H1 (cell line): ENCODE measurements at regions not wholly inside any gene's neighbourhood (a gene's known extent, or its start where the extent isn't known, plus 50 kb on each side); places are given as distances from the start of the nearest gene placed in this dataset.

Experiments used
- ATF2 ChIP-seq: IDR thresholded peaks from 2 replicates; pipeline ENCODE4 v1.6.1; 2012; ENCODE audit warnings: low read length, inconsistent platforms
- CBX5 ChIP-seq: fragments of 300-800, 300-1000 bp; sonication (generic); IDR thresholded peaks from 2 replicates; pipeline ENCODE4 v1.7.1; 2016; ENCODE audit warnings: antibody characterized with exemption, low read length, low read depth
- CBX8 ChIP-seq: fragments of 300-800, 300-1000 bp; sonication (generic); IDR thresholded peaks from 2 replicates; pipeline ENCODE4 v1.7.1; 2016; ENCODE audit warnings: low read depth, low read length, borderline replicate concordance
- CHD7 ChIP-seq: fragments of 300-600 bp; sonication (generic); IDR thresholded peaks from 2 replicates; pipeline ENCODE4 v1.7.1; 2012; ENCODE audit warnings: low read length, moderate library complexity, mild to moderate bottlenecking, inconsistent platforms; ENCODE audit not compliant: insufficient replicate concordance
- HDAC6 ChIP-seq: IDR thresholded peaks from one replicate; pipeline ENCODE4 v1.7.1; 2012; ENCODE audit warnings: low read depth, mild to moderate bottlenecking, inconsistent platforms, low read length, moderate library complexity
- JUN ChIP-seq: IDR thresholded peaks from 2 replicates; pipeline ENCODE4 v1.6.1; 2011; ENCODE audit warnings: low read depth, mild to moderate bottlenecking, improper control_type of control experiment, low read length
- MAFK ChIP-seq: IDR thresholded peaks from 2 replicates; pipeline ENCODE4 v1.6.1; 2012; ENCODE audit warnings: low read depth, mild to moderate bottlenecking, improper control_type of control experiment, low read length
- RAD21 ChIP-seq, 2 experiments: IDR thresholded peaks in 1 of 2; conservative IDR thresholded peaks in 1 of 2; 2 replicates each; pipeline ENCODE4 v1.6.1; 2011; ENCODE audit warnings: low read depth in 2 of 2, low read length in 2 of 2, improper control_type of control experiment in 1 of 2, inconsistent platforms in 1 of 2, mild to moderate bottlenecking in 1 of 2, moderate library complexity in 1 of 2
- SP2 ChIP-seq: IDR thresholded peaks from 2 replicates; pipeline ENCODE4 v1.6.1; 2012; ENCODE audit warnings: mild to moderate bottlenecking, low read length, inconsistent platforms
- SRF ChIP-seq: IDR thresholded peaks from 2 replicates; pipeline ENCODE4 v1.6.1; 2011; ENCODE audit warnings: mild to moderate bottlenecking, low read depth, low read length, moderate library complexity

GRCh38 chr12:67431411-67432020, 162.4 kb downstream of the CAND1 start (continued):
- TF ChIP-seq CHD7 (no peak), ATF2 (no peak), RAD21 (IDR thresholded peaks at IDR 0.05 in 1 of 2, conservative IDR thresholded peaks at IDR 0.05 in 1 of 2; ENCODE audit: low read depth in 2 of 2, low read length in 2 of 2) (no peak), MAFK (no peak), CBX5 (no peak), SRF (no peak), SP2 (no peak), CBX8 (no peak), HDAC6 (no peak), JUN (no peak)
